Activated CD4-positive, alpha-beta T cell treated with anti-CD3 and anti-CD28 coated beads for 36 hours (primary cell): ENCODE measurements at regions not wholly inside any gene's neighbourhood (a gene's known extent, or its start where the extent isn't known, plus 50 kb on each side); places are given as distances from the start of the nearest gene placed in this dataset.
"Not testable (repeated sequence)": the region's sequence is repeated elsewhere in the genome, so short reads cannot be mapped to it uniquely, and the experiment has no call there.

Experiments used
- ATAC-seq: fragments of 200-7000 bp; cut with Tn5 transposase; one replicate; pipeline ENCODE4 v1.10.0; 2021; ENCODE audit warnings: mild to moderate bottlenecking, moderate library complexity
- CTCF ChIA-PET: fragments of 350-600 bp; sonication (Branson Sonifier 250); formaldehyde crosslinking; loops from one replicate; lab custom pipeline; 2021; ENCODE audit warnings: antibody characterized with exemption; lab: Charles Lee
- POLR2A ChIA-PET: fragments of 350-600 bp; sonication (Branson Sonifier 250); formaldehyde crosslinking; loops from one replicate; lab custom pipeline; 2021; ENCODE audit warnings: antibody characterized with exemption, inconsistent platforms; lab: Charles Lee
- DNase-seq: peaks from one replicate; pipeline ENCODE4 v3.0.0-alpha.2; 2020
- H3K27ac Mint-ChIP-seq: one replicate; pipeline ENCODE4 v1.8.0; 2021; ENCODE audit warnings: mixed read lengths
- H3K27me3 Mint-ChIP-seq: one replicate; pipeline ENCODE4 v1.8.0; 2021; ENCODE audit warnings: mixed read lengths
- H3K36me3 Mint-ChIP-seq: one replicate; pipeline ENCODE4 v1.8.0; 2021; ENCODE audit warnings: low read depth, mixed read lengths
- H3K4me1 Mint-ChIP-seq: one replicate; pipeline ENCODE4 v1.8.0; 2021; ENCODE audit warnings: mixed read lengths
- H3K4me3 Mint-ChIP-seq: one replicate; pipeline ENCODE4 v1.8.0; 2021; ENCODE audit warnings: mild to moderate bottlenecking, moderate library complexity, mixed read lengths
- H3K9me3 Mint-ChIP-seq: one replicate; pipeline ENCODE4 v1.8.0; 2021; ENCODE audit warnings: low read depth, mixed read lengths
- intact Hi-C, 2 experiments: fragments of 100-400 bp; cut with DNase I in 1 of 2; cut with micrococcal nuclease in 1 of 2; formaldehyde crosslinking; loops; one replicate each; pipeline versions ENCODE4 v1.14.2 to v1.15.1; 2022 to 2024; cut with DNase I, micrococcal nuclease

DNA sequence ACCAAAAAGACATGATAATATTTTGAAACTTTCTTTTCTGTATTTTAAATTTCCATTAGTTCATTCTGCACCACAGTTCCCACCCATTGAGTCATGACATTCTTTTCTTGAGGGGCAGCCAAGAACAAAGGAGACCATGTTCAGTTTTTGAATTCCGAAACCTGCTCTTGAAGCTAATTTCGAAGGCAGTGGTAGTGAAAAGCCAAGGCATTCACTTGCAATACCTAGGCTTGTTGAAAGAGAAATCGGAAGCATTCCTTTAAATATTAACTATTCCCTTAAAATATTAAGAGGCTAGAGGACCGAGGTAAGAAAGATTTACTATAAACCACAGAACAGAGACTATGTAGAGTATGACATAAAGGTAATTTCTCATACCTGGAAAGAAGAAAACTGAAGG lies 256.3 kb downstream of the ADGRL2 start:
- no peaks in the 10 kb centered on the region for H3K36me3 Mint-ChIP-seq
- no peaks in the 10 kb centered on the region for H3K4me1 Mint-ChIP-seq
- DNase-seq (no peak), ATAC-seq (no peak)
- peaks cover 5% of the 10 kb centered on the region for H3K9me3 Mint-ChIP-seq
- H3K4me3 Mint-ChIP-seq = no peak overlapping the region
- no peak overlapping the region for H3K27ac Mint-ChIP-seq
- POLR2A ChIA-PET = no interaction called here
- CTCF ChIA-PET = interaction anchor here (0.6 kb wide), 1 partner anchor 1018 kb away, joined by 3 read pairs; no protein-coding TSS in a partner anchor
- H3K27me3 Mint-ChIP-seq = no peaks in the 10 kb centered on the region
- intact Hi-C loops = no loop called here

DNA sequence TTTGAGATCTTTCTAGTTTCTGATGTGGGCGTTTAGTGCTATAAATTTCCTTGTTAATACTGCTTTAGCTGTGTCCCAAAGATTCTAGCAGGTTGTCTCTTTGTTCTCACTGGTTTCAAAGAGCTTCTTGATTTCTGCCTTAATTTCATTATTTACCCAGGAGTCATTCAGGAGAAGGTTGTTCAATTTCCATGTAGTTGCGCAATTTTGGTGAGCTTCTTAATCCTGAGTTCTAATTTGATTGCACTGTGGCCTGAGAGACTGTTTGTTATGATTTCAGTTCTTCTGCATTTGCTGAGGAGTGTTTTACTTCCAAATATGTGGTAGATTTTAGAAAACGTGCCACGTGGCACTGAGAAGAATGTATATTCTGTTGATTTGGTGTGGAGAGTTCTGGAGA lies 254.6 kb downstream of the ADGRL2 start:
- H3K27ac Mint-ChIP-seq, H3K27me3 Mint-ChIP-seq, ATAC-seq, intact Hi-C loops, DNase-seq, CTCF ChIA-PET, H3K4me1 Mint-ChIP-seq, H3K9me3 Mint-ChIP-seq, H3K36me3 Mint-ChIP-seq, H3K4me3 Mint-ChIP-seq, POLR2A ChIA-PET: not testable (repeated sequence)

DNA sequence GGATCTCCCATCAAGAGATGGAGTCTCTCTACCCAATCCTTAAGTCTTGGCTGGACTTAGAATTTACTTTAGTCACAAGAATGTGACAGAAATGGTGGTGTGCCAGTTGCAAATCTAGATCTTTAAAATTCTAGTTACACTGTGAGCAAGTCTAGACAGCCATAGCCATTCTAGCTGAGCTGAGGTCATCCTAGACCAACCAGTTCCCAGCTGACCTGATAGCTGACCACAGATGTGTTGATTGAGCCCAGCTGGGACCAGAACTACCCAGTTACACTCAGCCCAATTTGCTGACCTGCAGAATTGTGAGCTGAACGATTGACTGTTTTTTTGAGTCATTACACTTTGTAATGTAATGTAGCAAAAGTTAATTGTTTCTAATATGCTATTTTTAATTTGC lies 251.8 kb downstream of the ADGRL2 start:
- no peaks in the 10 kb centered on the region for H3K4me1 Mint-ChIP-seq
- H3K9me3 Mint-ChIP-seq = peaks cover 5% of the 10 kb centered on the region
- POLR2A ChIA-PET = no interaction called here
- intact Hi-C loops = no loop called here
- H3K36me3 Mint-ChIP-seq = no peaks in the 10 kb centered on the region
- ATAC-seq (no peak), DNase-seq (no peak)
- H3K27me3 Mint-ChIP-seq = no peaks in the 10 kb centered on the region
- CTCF ChIA-PET = no interaction called here
- H3K27ac Mint-ChIP-seq = no peak overlapping the region
- no peak overlapping the region for H3K4me3 Mint-ChIP-seq

DNA sequence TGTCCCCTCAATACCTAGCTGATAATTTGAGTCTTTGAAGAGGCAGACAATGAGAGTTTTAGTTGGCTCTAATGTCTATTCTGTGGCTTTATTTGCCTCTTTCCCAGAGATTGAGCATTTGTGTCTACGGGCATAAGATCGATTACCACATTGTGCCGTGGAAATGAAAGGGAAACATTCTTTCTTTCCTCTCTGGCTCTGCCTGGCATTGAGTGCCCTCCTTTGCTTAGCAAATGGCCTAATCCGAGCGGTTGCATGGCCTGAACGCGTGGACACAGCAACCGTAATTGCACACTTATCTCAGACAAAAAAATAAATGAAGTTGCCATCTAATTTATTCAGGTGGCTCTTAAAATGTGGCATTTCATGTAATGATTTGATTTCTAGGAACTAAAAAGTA lies 247.9 kb downstream of the ADGRL2 start:
- ATAC-seq = no peak
- Mint-ChIP-seq H3K36me3 (no peaks in the 10 kb centered on the region), H3K4me1 (no peaks in the 10 kb centered on the region), H3K27me3 (no peaks in the 10 kb centered on the region), H3K27ac (no peak overlapping the region), H3K9me3 (no peaks in the 10 kb centered on the region), H3K4me3 (no peak overlapping the region)
- no peak for DNase-seq
- intact Hi-C loops = no loop called here
- POLR2A ChIA-PET = no interaction called here
- CTCF ChIA-PET = no interaction called here

DNA sequence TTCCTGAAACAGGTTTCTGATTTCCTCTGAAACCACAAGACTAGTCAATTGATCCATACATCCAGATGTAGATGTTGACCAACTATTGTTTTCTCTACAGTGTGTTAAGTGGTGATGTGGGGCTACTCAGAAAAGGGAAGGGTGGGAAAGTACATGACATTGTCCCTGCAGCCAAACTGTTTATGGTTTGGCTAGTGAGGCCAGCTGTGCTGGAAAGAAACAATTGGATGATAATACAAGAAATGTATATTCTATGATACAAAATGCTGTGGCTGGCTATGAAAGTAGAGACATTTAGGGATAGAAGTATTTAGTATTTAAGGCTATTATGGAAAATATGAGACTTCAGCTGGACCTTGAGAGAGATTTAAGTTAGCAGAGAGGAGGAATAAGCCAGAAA lies 244.5 kb downstream of the ADGRL2 start:
- ATAC-seq = no peak
- Mint-ChIP-seq H3K9me3 (no peaks in the 10 kb centered on the region), H3K36me3 (no peaks in the 10 kb centered on the region), H3K27me3 (peaks cover 9% of the 10 kb centered on the region), H3K27ac (no peak overlapping the region), H3K4me3 (no peak overlapping the region), H3K4me1 (no peaks in the 10 kb centered on the region)
- POLR2A ChIA-PET = no interaction called here
- DNase-seq = no peak
- intact Hi-C loops = no loop called here
- CTCF ChIA-PET = no interaction called here

DNA sequence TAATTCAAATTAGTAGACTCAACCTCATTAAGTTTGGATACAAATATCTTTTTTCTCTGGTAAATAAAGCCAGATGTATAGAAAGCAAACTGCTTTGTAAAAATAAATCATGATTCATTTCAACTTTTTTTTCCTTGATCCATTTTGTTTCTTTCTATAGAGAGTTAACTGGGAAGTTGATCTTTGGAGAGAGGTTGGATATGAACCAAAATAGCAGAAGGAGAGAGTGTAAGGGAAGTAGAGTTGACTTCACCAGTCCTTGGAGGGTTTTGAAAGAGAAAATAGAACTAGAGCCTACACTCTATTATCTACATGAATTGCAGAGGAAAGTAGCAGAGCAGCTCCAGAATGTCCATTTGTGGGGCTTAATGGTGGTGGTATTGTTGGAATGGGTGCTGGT lies 243.8 kb downstream of the ADGRL2 start:
- ATAC-seq (no peak), DNase-seq (no peak)
- no peak overlapping the region for H3K27ac Mint-ChIP-seq
- no peaks in the 10 kb centered on the region for H3K9me3 Mint-ChIP-seq
- intact Hi-C loops = no loop called here
- ChIA-PET CTCF (no interaction called here), POLR2A (no interaction called here)
- no peaks in the 10 kb centered on the region for H3K36me3 Mint-ChIP-seq
- H3K4me3 Mint-ChIP-seq = no peak overlapping the region
- H3K4me1 Mint-ChIP-seq = no peaks in the 10 kb centered on the region
- H3K27me3 Mint-ChIP-seq = peaks cover 9% of the 10 kb centered on the region

DNA sequence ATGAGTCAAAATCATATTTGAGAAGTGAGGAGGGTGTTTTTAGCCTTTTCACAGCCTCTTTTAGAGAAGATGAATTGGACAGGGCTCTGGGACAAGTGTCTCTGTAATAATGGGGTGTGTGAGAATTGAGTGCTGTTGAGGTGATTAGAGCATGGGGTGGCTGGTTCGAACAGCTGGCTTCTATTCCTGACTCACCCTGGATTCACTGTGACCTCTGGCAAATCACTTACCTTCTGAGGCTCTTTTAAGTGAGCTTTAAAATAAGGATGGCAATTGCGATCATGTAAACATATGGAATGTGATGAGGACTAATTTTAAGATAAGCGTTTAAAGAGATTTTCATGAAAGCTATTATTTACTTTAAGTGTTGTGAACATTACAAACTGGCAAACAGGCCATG lies 243.4 kb downstream of the ADGRL2 start:
- Mint-ChIP-seq H3K9me3 (no peaks in the 10 kb centered on the region), H3K27ac (no peak overlapping the region), H3K4me3 (no peak overlapping the region), H3K4me1 (no peaks in the 10 kb centered on the region), H3K27me3 (peaks cover 9% of the 10 kb centered on the region), H3K36me3 (no peaks in the 10 kb centered on the region)
- POLR2A ChIA-PET = no interaction called here
- intact Hi-C loops = no loop called here
- ATAC-seq (no peak), DNase-seq (no peak)
- CTCF ChIA-PET = no interaction called here

DNA sequence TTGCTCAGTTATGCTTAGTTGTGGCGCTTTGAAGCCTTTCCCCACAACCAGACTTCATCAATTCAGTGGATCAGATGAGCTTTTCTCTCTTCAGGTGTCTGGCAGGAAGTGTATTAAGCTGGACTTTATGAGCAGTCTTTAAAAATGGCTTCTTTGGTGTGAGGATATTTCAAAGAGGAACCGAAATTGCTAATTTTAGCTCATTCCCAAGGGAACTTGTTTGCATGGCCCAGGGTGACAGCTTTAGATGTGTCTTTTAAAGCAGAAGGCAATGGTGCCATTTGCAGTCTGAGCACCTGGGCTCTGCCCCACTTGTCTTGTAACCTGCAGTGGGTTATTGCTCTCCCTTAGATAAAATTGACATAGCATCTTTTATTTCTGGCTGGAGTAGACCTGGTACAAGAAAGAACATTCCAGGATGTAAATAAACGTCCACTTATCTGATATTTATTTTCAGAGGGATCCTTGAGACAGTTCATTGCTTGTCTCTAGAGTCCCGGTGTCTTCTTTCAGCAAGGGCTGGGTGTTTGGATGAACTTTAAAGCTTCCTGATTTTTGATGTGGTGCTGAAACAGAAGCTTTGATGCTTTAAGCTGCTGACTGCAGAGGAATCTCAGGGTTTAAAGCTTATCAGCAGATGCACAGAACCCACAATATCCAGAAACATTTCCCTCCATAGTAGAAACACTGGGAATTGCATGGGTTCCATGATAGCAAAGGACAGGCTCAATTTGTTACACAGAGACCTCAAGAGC lies 241.7 kb downstream of the ADGRL2 start:
- no peak overlapping the region for H3K4me3 Mint-ChIP-seq
- H3K4me1 Mint-ChIP-seq = no peaks in the 10 kb centered on the region
- peaks cover 9% of the 10 kb centered on the region for H3K27me3 Mint-ChIP-seq
- intact Hi-C loops = no loop called here
- ChIA-PET CTCF (no interaction called here), POLR2A (no interaction called here)
- H3K27ac Mint-ChIP-seq = no peak overlapping the region
- H3K9me3 Mint-ChIP-seq = no peaks in the 10 kb centered on the region
- no peaks in the 10 kb centered on the region for H3K36me3 Mint-ChIP-seq
- ATAC-seq = no peak
- DNase-seq = no peak
